GM10266 (cell line): ENCODE measurements at regions not wholly inside any gene's neighbourhood (a gene's known extent, or its start where the extent isn't known, plus 50 kb on each side); places are given as distances from the start of the nearest gene placed in this dataset.

ENCODE experiments used
- DNase-seq: peaks from one replicate; pipeline ENCODE4 v3.0.0; 2012; ENCODE audit errors: extremely low spot score
- TF ChIP-seq, protein P1 (sequence below): IDR thresholded peaks from 2 replicates; pipeline ENCODE4 v1.5.1; 2012; ENCODE audit warnings: mild to moderate bottlenecking, low read depth; ENCODE audit not compliant: control insufficient read depth, insufficient read depth; ENCODE audit errors: missing control alignments

DNA sequence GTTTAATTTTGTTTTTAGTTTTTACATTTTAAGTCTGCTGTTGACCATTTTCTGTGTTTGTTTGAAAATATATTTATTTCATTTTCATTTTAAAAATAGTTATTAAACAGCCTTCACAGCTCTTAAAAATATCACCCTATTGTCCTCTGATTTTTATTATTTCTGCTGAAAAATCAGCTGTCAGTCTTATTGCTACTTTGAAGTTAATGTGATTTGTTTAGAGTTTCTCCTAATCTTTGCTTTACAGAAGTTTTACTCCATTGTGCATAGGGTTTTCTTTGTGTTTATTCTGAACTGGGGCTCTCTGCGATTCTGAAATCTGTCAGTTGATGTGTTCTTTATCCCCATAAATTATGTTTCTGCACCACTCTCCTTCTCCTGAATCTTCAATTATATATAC, 486.3 kb downstream of the SOX5 start:
- TF ChIP-seq, protein P1, sequence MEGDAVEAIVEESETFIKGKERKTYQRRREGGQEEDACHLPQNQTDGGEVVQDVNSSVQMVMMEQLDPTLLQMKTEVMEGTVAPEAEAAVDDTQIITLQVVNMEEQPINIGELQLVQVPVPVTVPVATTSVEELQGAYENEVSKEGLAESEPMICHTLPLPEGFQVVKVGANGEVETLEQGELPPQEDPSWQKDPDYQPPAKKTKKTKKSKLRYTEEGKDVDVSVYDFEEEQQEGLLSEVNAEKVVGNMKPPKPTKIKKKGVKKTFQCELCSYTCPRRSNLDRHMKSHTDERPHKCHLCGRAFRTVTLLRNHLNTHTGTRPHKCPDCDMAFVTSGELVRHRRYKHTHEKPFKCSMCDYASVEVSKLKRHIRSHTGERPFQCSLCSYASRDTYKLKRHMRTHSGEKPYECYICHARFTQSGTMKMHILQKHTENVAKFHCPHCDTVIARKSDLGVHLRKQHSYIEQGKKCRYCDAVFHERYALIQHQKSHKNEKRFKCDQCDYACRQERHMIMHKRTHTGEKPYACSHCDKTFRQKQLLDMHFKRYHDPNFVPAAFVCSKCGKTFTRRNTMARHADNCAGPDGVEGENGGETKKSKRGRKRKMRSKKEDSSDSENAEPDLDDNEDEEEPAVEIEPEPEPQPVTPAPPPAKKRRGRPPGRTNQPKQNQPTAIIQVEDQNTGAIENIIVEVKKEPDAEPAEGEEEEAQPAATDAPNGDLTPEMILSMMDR: no peak
- DNase-seq: no peak

DNA sequence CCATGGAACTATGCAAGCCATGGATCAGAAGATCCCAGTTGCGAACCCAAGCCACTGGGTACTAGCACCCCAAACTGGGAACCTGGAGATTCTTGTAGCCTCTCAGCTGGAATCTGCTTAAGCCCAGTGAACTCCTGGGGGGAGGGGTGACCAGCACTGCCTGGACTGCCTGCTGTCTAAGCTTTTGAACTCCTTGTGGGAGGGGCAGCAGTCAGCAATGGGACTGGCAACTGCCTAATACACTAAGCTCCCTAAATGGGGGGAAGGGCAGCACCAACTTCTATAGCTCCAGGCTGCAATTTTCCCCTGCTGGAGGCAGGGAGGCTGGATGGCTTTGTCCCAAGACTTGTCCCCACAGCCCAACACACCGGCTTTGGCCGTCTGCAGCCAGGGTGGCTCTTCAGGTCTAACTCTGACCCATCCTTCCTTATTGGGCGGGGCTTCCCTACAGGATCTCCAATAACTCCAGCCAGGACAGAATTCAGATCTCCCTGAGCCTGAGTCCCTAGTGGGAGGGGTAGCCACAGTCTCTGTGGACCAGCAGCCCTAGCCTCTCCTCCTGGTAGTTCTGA, 485.1 kb downstream of the SOX5 start:
- TF ChIP-seq, protein P1: no peak
- DNase-seq: no peak

GRCh38 chr12:23472329-23472971, 477.0 kb downstream of the SOX5 start:
- TF ChIP-seq, protein P1: no peak
- DNase-seq: no peak

DNA sequence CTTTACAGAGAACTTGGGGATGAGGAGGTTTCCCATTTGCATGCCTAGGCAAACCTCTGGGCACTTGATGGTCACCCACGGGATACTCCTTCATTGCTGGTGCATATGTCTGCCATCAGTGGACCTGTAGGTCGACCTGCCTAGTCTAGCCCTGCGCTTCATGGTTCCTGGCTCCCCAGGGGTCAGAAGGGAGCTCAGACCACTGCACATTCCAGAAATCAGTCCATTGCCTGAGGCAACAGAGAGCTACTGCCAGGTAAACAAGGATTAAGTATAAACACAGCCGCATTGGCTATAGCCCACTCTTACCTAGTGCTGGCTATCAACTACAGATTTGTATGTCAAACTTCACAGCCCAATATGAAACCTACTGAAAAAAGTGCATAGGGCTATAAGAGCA, 476.4 kb downstream of the SOX5 start:
- TF ChIP-seq, protein P1: no peak
- DNase-seq: no peak

GRCh38 chr12:23474438-23474976, 475.0 kb downstream of the SOX5 start:
- TF ChIP-seq, protein P1: no peak

More at GRCh38 chr12:23474438-23474976, 475.0 kb downstream of the SOX5 start:
- no peak for DNase-seq
